Activated naive CD4-positive, alpha-beta T cell treated with anti-CD3 and anti-CD28 coated beads for 36 hours (primary cell): ENCODE measurements at regions not wholly inside any gene's neighbourhood (a gene's known extent, or its start where the extent isn't known, plus 50 kb on each side); places are given as distances from the start of the nearest gene placed in this dataset.

ENCODE experiments used
- CTCF ChIA-PET: fragments of 350-600 bp; sonication (Branson Sonifier 250); formaldehyde crosslinking; loops from one replicate; lab custom pipeline; 2021; ENCODE audit warnings: antibody characterized with exemption; lab: Charles Lee
- DNase-seq: peaks from one replicate; pipeline ENCODE4 v3.0.0-alpha.2; 2020
- H3K27ac Mint-ChIP-seq: one replicate; pipeline ENCODE4 v1.8.0; 2021; ENCODE audit warnings: mild to moderate bottlenecking, mixed read lengths
- H3K27me3 Mint-ChIP-seq: one replicate; pipeline ENCODE4 v1.8.0; 2021; ENCODE audit warnings: low read depth, mixed read lengths
- H3K36me3 Mint-ChIP-seq: one replicate; pipeline ENCODE4 v1.8.0; 2021; ENCODE audit warnings: low read depth, mixed read lengths
- H3K4me1 Mint-ChIP-seq: one replicate; pipeline ENCODE4 v1.8.0; 2021; ENCODE audit warnings: low read depth, mixed read lengths
- H3K4me3 Mint-ChIP-seq: one replicate; pipeline ENCODE4 v1.8.0; 2021; ENCODE audit warnings: mild to moderate bottlenecking, moderate library complexity, mixed read lengths
- H3K9me3 Mint-ChIP-seq: one replicate; pipeline ENCODE4 v1.8.0; 2021; ENCODE audit warnings: mixed read lengths
- intact Hi-C: fragments of 100-400 bp; cut with micrococcal nuclease; formaldehyde crosslinking; loops from one replicate; pipeline ENCODE4 v1.15.1; 2023

DNA sequence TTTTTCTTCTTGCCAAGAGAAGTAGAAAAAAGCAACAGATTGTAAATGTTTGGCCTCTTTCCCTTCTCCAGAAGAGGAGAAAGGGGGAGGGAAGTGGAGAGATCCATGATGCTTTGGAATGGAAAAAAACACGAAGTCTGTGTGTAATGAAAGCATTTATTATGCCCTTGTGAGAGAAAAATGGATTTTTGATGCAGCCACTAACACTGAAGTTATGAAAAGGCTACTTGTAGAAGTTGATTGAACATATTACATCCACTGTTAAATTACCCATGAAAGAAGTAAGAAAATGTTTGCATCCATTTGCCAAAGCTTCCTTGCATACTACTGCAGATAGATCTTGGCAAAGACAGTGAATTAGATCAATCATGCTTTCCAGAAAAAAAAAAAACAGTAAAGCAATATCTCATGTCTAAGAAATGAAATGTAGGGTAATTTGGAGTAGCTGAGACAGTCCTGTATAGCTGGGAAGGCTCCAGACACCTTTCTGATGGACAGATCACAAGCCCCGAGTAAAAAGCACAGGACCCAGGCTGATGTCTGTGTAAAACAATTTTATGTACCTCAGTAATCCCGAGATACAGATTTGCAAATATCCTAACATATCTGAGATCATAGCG is 295.5 kb downstream of the PLOD2 start:
- intact Hi-C loops, result no loop called here
- no peak overlapping the region for H3K27ac Mint-ChIP-seq

DNA sequence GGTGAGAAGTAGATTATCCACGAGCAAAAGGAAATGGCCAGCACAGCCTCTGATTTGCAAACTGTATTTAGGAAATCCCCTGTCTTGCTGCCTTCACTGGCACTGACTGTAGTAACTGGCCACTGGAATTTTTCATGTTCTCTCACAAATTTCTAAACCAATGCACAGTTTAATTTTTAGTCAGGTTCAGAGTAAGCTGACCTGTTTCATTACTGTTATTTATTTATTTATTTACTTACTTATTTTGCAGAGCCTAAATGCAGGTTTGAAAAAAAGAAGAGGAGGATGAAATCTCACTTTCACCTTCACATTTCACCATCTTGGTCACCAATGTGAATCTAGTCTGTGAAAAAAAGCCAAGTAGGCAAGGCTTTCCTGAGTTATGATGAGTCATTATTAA is 291.0 kb downstream of the PLOD2 start:
- no peaks in the 10 kb centered on the region for H3K4me1 Mint-ChIP-seq
- H3K27ac Mint-ChIP-seq, result no peak overlapping the region
- CTCF ChIA-PET, result no interaction called here
- DNase-seq, result no peak
- intact Hi-C loops, result no loop called here
- no peaks in the 10 kb centered on the region for H3K36me3 Mint-ChIP-seq
- no peaks in the 10 kb centered on the region for H3K27me3 Mint-ChIP-seq
- peaks cover 5% of the 10 kb centered on the region for H3K9me3 Mint-ChIP-seq
- no peak overlapping the region for H3K4me3 Mint-ChIP-seq

More for the DNA sequence above, 295.5 kb downstream of the PLOD2 start:
- Mint-ChIP-seq H3K9me3 (peaks cover 1% of the 10 kb centered on the region), H3K4me1 (no peaks in the 10 kb centered on the region), H3K36me3 (no peaks in the 10 kb centered on the region), H3K4me3 (no peak overlapping the region), H3K27me3 (no peaks in the 10 kb centered on the region)
- CTCF ChIA-PET, result no interaction called here
- DNase-seq, result no peak

DNA sequence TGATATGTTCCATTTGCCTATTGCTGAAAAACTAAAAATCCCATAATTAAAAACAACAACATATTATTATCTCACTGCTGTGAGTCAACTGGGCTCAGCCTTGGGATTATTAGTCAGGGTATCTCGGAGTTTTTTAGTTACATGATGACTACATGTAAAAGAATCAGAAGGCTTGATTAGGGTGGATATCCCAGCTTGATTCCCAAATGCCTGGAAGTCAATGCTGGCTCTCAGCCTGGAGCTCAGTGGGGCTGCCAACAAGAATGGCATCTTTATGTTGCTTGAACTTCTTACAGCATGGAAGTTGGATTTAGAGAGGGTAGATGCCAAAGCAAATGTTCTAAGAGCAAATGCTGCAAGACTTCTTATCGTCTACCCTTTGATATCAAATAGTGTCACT is 278.5 kb downstream of the PLOD2 start:
- no peak for DNase-seq
- H3K9me3 Mint-ChIP-seq, result peaks cover 6% of the 10 kb centered on the region
- H3K36me3 Mint-ChIP-seq, result no peaks in the 10 kb centered on the region
- no peaks in the 10 kb centered on the region for H3K4me1 Mint-ChIP-seq
- intact Hi-C loops, result no loop called here
- H3K4me3 Mint-ChIP-seq, result no peak overlapping the region
- no peak overlapping the region for H3K27ac Mint-ChIP-seq
- no peaks in the 10 kb centered on the region for H3K27me3 Mint-ChIP-seq
- CTCF ChIA-PET, result no interaction called here

DNA sequence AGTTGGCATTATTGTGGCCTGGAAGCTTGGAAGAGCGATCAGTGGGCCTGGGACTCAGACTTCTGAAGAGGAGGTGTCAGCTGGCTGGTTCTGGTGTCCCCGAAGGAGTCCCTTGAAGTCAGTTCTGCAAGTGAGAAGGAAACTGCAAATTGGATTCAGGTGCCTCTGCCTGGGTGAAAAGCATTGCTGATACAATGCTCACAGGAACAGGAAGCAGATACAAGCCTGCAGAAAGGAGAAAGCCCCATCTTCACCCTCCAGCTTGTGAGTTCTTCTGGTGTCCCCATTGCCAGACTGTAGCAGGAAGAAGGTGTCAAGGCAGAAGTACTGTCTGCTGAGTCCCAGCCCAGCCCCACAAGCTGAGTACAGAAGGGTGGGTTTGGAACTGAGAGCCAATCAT is 271.3 kb downstream of the PLOD2 start:
- Mint-ChIP-seq H3K9me3 (peaks cover 3% of the 10 kb centered on the region), H3K27me3 (no peaks in the 10 kb centered on the region), H3K36me3 (no peaks in the 10 kb centered on the region), H3K27ac (no peak overlapping the region), H3K4me1 (no peaks in the 10 kb centered on the region), H3K4me3 (no peak overlapping the region)
- CTCF ChIA-PET, result interaction anchor here (0.7 kb wide), 1 partner anchor 462 kb away, joined by 3 read pairs; no protein-coding TSS in a partner anchor
- intact Hi-C loops, result no loop called here
- no peak for DNase-seq

DNA sequence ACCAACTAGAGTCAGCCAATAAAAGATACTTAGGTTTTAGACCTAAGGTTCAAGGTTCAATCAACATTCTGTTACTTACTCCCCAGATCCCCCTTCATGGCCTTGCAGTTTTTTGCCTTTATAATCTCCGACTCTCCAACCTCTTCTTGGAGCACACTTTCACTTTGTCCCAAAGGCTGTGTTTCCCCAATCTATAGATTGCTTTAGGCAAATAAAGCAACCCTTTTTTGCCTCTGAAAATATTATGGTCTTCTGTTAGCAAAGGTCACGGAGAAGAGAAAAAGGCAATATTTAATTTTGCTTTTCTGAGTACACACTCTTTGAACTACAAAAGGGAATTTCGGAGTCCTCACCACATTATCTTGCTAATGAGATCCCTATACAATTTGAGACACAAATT is 268.1 kb downstream of the PLOD2 start:
- intact Hi-C loops, result no loop called here
- Mint-ChIP-seq H3K27ac (no peak overlapping the region), H3K4me1 (no peaks in the 10 kb centered on the region), H3K27me3 (no peaks in the 10 kb centered on the region), H3K9me3 (peaks cover 1% of the 10 kb centered on the region), H3K4me3 (no peak overlapping the region), H3K36me3 (no peaks in the 10 kb centered on the region)
- DNase-seq, result no peak
- CTCF ChIA-PET, result no interaction called here

DNA sequence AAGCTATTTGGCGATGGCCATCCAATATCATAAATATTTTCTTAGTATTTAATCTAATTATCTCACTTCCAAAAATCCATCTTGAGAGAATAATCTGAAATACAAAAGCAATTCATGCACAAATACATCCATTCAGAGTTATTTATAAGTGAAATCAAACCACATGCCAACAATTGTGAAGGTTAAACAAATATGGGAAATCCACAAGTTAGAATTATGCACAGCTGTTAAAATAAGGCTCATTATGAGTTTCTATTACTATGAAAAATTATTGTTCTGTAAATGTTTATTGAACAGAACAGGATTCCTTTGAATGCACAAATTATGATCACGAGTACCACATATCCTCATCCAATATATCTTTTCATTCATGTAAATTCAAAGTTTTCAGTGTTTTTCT is 267.7 kb downstream of the PLOD2 start:
- H3K9me3 Mint-ChIP-seq, result peaks cover 1% of the 10 kb centered on the region
- no peak for DNase-seq
- intact Hi-C loops, result no loop called here

DNA sequence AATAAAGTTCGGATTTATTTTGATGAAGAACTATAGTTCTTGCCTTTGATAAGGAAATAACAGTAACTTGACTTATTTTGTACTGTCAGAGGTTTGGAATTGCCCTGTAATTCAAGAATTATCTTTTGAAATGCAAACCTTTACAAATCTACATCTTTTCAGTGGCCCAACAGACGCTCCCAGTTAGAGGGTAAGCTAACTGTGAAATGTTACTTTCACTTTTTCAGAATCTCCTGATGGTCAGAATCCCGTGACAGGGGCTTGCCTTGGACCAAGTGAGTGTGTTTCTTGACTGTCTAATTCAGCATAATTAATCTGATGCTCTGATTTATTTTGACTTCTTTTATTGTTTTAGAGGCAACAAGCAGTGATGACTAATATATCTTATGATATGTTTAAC is 262.5 kb downstream of the PLOD2 start:
- Mint-ChIP-seq H3K27ac (no peak overlapping the region), H3K4me3 (no peak overlapping the region), H3K4me1 (no peaks in the 10 kb centered on the region), H3K9me3 (peaks cover 1% of the 10 kb centered on the region), H3K27me3 (no peaks in the 10 kb centered on the region), H3K36me3 (no peaks in the 10 kb centered on the region)
- intact Hi-C loops, result no loop called here
- no peak for DNase-seq
- CTCF ChIA-PET, result interaction anchor here (0.6 kb wide), 1 partner anchor 416 kb away, joined by 3 read pairs; no protein-coding TSS in a partner anchor

More for the DNA sequence above, 267.7 kb downstream of the PLOD2 start:
- no peaks in the 10 kb centered on the region for H3K27me3 Mint-ChIP-seq
- H3K36me3 Mint-ChIP-seq, result no peaks in the 10 kb centered on the region
- no peaks in the 10 kb centered on the region for H3K4me1 Mint-ChIP-seq
- H3K4me3 Mint-ChIP-seq, result no peak overlapping the region
- no peak overlapping the region for H3K27ac Mint-ChIP-seq
- CTCF ChIA-PET, result no interaction called here

DNA sequence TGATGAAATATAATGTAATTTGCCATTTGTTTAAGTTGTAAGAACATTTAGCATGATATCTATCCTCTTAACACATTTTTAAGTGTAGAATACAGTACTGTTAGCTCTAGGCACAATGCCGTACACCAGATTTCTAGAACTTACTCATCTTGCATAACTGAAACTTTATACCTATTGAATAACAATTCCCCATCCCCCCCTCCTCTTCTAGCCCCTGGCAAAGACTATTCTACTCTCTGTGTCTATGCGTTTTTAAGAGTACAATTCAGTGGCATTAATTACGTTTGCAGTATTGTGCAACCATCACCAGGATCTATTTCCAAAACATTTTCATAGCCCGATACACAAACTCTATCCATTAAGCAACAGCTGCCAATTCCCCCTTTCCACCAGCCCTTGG is 261.7 kb downstream of the PLOD2 start:
- Mint-ChIP-seq H3K27ac (no peak overlapping the region), H3K36me3 (no peaks in the 10 kb centered on the region), H3K4me3 (no peak overlapping the region), H3K9me3 (peaks cover 1% of the 10 kb centered on the region), H3K27me3 (no peaks in the 10 kb centered on the region), H3K4me1 (no peaks in the 10 kb centered on the region)
- CTCF ChIA-PET, result no interaction called here
- DNase-seq, result no peak
- intact Hi-C loops, result no loop called here

DNA sequence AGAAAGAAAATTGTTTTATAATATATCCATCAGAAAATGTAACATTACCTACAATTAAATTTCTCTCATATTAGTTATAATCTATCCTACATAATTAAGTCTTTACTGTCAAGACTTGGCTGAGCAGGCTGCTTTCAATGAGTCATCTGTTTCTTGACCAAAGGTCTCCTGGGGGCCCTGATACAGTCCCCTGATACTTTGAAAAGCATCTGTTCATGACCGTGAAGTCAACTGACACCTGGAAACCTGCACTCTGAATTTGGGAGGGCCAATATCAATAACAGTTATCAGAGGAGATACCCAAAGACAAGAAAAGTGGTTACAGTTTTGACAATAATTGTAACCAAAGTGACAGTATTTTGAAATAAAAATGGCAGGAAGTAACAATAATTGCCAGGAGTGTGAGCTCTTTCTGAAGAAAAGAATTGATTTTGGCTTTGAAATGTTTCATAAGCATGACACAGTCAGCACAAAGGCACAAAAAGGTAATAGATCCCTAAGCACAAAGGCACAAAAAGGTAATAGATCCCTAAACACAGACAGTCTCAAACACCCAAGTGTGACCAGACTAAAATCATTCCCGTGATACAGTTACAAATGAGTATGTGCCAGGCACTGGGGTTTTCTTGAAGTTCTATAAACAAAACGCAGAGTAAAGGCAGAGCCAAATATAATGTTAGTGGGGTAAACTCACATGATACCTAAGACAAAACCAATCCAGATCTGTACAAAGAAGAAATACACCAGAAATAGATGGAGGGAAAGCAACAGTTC is 260.7 kb downstream of the PLOD2 start:
- Mint-ChIP-seq H3K4me1 (no peaks in the 10 kb centered on the region), H3K4me3 (no peak overlapping the region), H3K9me3 (peaks cover 1% of the 10 kb centered on the region), H3K36me3 (no peaks in the 10 kb centered on the region), H3K27ac (no peak overlapping the region), H3K27me3 (no peaks in the 10 kb centered on the region)
- CTCF ChIA-PET, result no interaction called here
- DNase-seq, result no peak
- intact Hi-C loops, result no loop called here

DNA sequence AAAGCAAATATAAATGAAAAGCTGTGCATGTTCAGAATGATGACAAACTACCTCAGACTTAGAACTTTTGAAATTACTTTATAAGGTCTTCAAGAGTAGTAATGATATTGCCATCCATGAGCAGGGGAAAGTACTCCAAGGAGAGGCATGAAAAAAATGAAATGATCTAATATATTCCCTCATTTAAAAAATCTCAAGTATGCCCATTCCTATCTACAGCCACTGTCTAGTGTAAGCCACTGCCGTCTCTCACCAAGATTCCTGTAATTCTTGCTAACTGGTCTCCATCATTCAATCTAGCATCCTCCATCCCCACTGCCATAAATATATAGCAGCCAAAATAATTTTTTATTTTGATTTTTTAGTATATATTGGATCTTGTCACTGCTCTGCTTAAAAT is 258.8 kb downstream of the PLOD2 start:
- Mint-ChIP-seq H3K4me1 (no peaks in the 10 kb centered on the region), H3K27ac (no peak overlapping the region), H3K9me3 (no peaks in the 10 kb centered on the region), H3K4me3 (no peak overlapping the region), H3K36me3 (no peaks in the 10 kb centered on the region), H3K27me3 (no peaks in the 10 kb centered on the region)
- CTCF ChIA-PET, result no interaction called here
- intact Hi-C loops, result no loop called here
- no peak for DNase-seq

DNA sequence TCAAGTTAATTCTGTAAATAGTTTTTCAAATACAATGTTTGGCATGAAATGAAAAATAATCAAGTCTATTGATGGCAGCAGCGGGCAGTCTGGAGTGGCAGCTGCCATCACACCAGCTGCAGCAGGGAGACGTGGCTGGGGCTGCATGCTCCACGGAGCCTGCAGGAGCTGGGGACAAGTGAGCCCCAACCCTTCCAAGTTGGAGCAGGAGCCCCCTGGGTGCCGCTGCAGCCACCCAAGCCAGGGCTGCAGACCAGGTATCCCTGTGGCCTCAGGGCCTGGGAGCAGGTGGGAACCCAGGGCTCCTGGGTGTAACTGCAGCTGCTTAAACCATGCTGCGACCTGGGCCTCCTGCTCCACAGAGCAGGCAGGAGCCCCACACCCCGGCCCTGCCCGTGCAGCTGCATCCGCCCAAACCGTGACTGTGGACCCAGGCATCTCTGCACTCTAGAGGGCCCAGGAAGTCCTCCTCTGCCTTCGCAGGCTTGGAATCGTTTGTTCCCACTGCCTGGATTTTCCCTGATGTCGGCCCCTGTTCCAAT is 257.4 kb downstream of the PLOD2 start:
- H3K27ac Mint-ChIP-seq, result no peak overlapping the region
- no peaks in the 10 kb centered on the region for H3K36me3 Mint-ChIP-seq
- H3K27me3 Mint-ChIP-seq, result no peaks in the 10 kb centered on the region
- CTCF ChIA-PET, result no interaction called here
- no peaks in the 10 kb centered on the region for H3K4me1 Mint-ChIP-seq
- intact Hi-C loops, result no loop called here
- no peak overlapping the region for H3K4me3 Mint-ChIP-seq
- no peaks in the 10 kb centered on the region for H3K9me3 Mint-ChIP-seq
- DNase-seq, result no peak

DNA sequence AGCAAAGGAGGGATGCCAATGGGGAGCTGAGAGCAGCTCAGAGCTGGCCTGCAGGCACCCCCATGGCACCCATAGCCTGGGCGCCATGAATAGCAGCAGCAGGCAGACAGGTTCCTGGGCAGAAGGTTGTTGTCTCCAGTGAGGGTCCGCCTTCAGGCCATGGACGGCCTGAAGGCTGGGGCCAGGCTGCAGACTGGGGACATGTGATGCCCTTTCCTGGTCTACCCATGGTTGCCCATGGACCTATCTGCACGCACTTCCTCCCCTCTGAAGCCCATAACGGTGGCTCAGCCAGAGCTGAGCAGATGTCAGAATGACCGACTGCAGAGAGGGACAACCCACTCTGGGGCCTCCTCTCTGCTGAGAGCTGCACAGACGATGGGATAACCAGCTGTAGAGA is 256.8 kb downstream of the PLOD2 start:
- H3K9me3 Mint-ChIP-seq, result no peaks in the 10 kb centered on the region
- H3K36me3 Mint-ChIP-seq, result no peaks in the 10 kb centered on the region
- no peaks in the 10 kb centered on the region for H3K27me3 Mint-ChIP-seq
- CTCF ChIA-PET, result no interaction called here
- no peak overlapping the region for H3K27ac Mint-ChIP-seq
- no peaks in the 10 kb centered on the region for H3K4me1 Mint-ChIP-seq
- H3K4me3 Mint-ChIP-seq, result no peak overlapping the region
- no peak for DNase-seq
- intact Hi-C loops, result no loop called here

DNA sequence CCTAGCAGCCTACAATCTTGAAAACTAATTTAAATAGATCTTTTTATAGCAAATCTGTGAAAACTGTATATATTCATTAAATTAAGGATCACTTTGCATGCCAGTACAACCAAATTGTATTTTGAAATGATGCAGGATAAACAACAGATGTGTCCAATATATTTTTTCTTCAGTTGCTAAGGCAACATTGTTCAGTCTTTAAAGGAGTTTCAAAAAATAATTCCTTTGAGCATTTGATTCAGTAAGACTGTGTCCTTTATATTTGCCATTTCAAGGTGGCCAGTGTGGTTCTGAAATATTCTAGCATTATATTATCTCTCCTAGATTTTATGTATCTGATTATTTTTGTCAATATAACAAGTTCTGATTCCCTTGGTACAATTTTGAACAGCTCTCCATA is 254.7 kb downstream of the PLOD2 start:
- Mint-ChIP-seq H3K36me3 (no peaks in the 10 kb centered on the region), H3K27me3 (no peaks in the 10 kb centered on the region), H3K27ac (no peak overlapping the region), H3K9me3 (no peaks in the 10 kb centered on the region), H3K4me1 (no peaks in the 10 kb centered on the region), H3K4me3 (no peak overlapping the region)
- CTCF ChIA-PET, result interaction anchor here (0.5 kb wide), 1 partner anchor 53 kb away, joined by 3 read pairs; no protein-coding TSS in a partner anchor
- DNase-seq, result no peak
- intact Hi-C loops, result no loop called here
